Mucosa of descending colon (tissue), 3 donors: ENCODE measurements at regions not wholly inside any gene's neighbourhood (a gene's known extent, or its start where the extent isn't known, plus 50 kb on each side); places are given as distances from the start of the nearest gene placed in this dataset.

ENCODE experiments used
- ATAC-seq: fragments of 200-7000 bp; cut with Tn5 transposase; one replicate; pipeline ENCODE4 v1.9.1; 2020; ENCODE audit warnings: mild to moderate bottlenecking, moderate library complexity
- DNase-seq, 3 donors: peaks; one replicate each; pipeline ENCODE4 v3.0.0-alpha.2; 2020
- H3K36me3 ChIP-seq: fragments of 200-600 bp; one replicate; pipeline ENCODE4 v1.8.0; 2021; ENCODE audit warnings: low read depth, mild to moderate bottlenecking
- H3K4me1 ChIP-seq: fragments of 200-600 bp; one replicate; pipeline ENCODE4 v1.8.0; 2021; ENCODE audit warnings: low read depth, mild to moderate bottlenecking
- H3K4me3 ChIP-seq: fragments of 200-600 bp; one replicate; pipeline ENCODE4 v1.8.0; 2021; ENCODE audit warnings: mild to moderate bottlenecking
- H3K9me3 ChIP-seq: fragments of 200-600 bp; one replicate; pipeline ENCODE4 v1.8.0; 2021; ENCODE audit warnings: mild to moderate bottlenecking
- CTCF ChIP-seq: fragments of 200-600 bp; IDR thresholded peaks from one replicate; pipeline ENCODE4 v1.8.0; 2022; ENCODE audit warnings: antibody characterized with exemption, mild to moderate bottlenecking
- intact Hi-C, 2 donors: fragments of 100-400 bp; cut with DNase I in 1 of 2; cut with micrococcal nuclease in 1 of 2; formaldehyde crosslinking; loops; one replicate each; pipeline versions ENCODE4 v1.11.0 to v1.11.1; 2022; cut with DNase I, micrococcal nuclease
- donor health status: DM: no; HTN: no; CAD: no; lungs with moderate emphysema.
- donor health status: DM: no; HTN: no; CAD: no.
- donor health status: DM: no; HTN: yes; CAD: no.

GRCh38 chr12:115618105-115618504 lies 659.4 kb downstream of the MED13L start:
- intact Hi-C loops, result no loop called here
- Histone ChIP-seq H3K4me1 (no peaks in the 10 kb centered on the region), H3K9me3 (no peaks in the 10 kb centered on the region), H3K4me3 (no peak overlapping the region), H3K36me3 (no peaks in the 10 kb centered on the region)
- ATAC-seq (no peak), DNase-seq (no peak)
- no peak for TF ChIP-seq CTCF

DNA sequence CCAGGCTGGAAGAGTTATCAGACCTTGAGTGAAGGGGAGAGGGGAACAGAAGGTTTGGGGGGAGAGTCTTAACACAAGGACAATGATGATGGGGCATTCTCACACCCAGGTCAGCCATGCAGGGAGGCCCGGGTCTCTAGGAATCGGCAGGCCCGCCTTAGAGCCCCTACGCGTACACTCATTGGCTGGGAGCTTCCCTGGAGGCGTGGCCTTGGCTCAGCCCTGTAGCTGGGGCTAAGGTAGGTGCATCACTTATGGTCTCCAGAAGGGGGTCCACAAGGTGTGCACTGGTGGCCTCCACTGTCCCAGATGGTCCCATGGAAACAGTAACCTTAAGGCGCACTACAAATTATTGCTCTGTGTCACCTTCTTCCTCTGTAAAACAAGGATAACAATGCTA lies 660.1 kb downstream of the MED13L start:
- no peaks in the 10 kb centered on the region for H3K9me3 ChIP-seq
- no peak overlapping the region for H3K4me3 ChIP-seq
- DNase-seq (no peak), ATAC-seq (no peak)
- no peaks in the 10 kb centered on the region for H3K36me3 ChIP-seq
- TF ChIP-seq CTCF, result no peak
- no peaks in the 10 kb centered on the region for H3K4me1 ChIP-seq
- intact Hi-C loops, result no loop called here

DNA sequence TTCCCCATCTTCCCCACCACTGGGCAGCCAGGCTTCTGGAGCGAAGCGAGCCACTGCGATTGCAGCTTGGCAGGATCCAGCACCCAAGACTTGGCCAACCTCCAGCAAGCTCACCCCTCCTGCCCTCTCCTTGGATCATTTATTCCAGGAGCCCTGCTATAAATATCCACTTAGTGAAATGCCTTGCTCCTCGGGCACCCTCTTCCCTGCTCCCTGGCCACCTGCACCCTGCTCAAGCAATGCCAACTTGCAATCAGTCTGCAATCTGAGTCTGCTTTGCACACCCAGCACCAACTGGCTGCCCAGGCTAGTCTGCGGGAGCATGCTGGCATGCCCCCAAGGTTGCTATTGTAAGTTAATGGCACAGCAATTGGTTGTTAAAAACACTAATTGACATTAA lies 666.0 kb downstream of the MED13L start:
- no peak for TF ChIP-seq CTCF
- H3K4me3 ChIP-seq, result no peak overlapping the region
- intact Hi-C loops, result no loop called here
- DNase-seq (no peak), ATAC-seq (no peak)
- H3K36me3 ChIP-seq, result no peaks in the 10 kb centered on the region
- no peaks in the 10 kb centered on the region for H3K4me1 ChIP-seq
- no peaks in the 10 kb centered on the region for H3K9me3 ChIP-seq

DNA sequence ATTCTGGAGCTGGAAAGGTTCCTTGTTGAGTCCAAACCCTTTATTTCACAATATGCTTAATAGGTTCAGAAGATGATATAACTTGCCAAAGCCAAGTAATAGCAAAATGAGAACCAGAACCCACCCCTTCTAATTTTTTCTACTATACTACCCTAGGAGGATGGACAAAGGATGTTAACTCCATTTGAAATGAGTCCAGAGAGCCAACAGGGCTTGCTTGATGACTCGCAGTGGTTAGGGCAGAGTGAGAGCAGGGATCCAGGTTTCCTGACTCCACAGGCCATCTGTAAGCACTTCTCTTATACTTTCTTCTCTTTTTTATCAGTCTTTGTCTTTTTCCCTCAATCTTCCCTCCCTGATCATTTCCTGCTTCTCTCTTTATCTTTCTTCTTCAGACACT lies 668.1 kb downstream of the MED13L start:
- Histone ChIP-seq H3K36me3 (no peaks in the 10 kb centered on the region), H3K4me1 (no peaks in the 10 kb centered on the region), H3K9me3 (no peaks in the 10 kb centered on the region), H3K4me3 (no peak overlapping the region)
- ATAC-seq, result no peak
- DNase-seq, result no peak
- TF ChIP-seq CTCF, result no peak
- intact Hi-C loops, result no loop called here

GRCh38 chr12:115606040-115606439 lies 671.5 kb downstream of the MED13L start:
- Histone ChIP-seq H3K9me3 (no peaks in the 10 kb centered on the region), H3K4me3 (no peak overlapping the region), H3K4me1 (no peaks in the 10 kb centered on the region), H3K36me3 (no peaks in the 10 kb centered on the region)
- DNase-seq (no peak), ATAC-seq (no peak)
- TF ChIP-seq CTCF, result no peak
- intact Hi-C loops, result no loop called here
